Lower leg skin (tissue), 4 donors: ENCODE measurements at regions not wholly inside any gene's neighbourhood (a gene's known extent, or its start where the extent isn't known, plus 50 kb on each side); places are given as distances from the start of the nearest gene placed in this dataset.

Experiments
- DNase-seq, 2 donors: peaks; one replicate each; pipeline ENCODE4 v3.0.0-alpha.2; 2019; ENCODE audit warnings: low spot score in 2 of 2
- H3K4me3 ChIP-seq: fragments of 200-600 bp; sonication (generic); 2 replicates; pipeline ENCODE4 v1.5.1; 2017; ENCODE audit warnings: mild to moderate bottlenecking, low read depth; ENCODE audit not compliant: poor library complexity, severe bottlenecking
- CTCF ChIP-seq, 3 donors: fragments of 450-650 bp; IDR thresholded peaks; one replicate each; pipeline ENCODE4 v1.5.1; 2016; ENCODE audit warnings: antibody characterized with exemption in 3 of 3, mild to moderate bottlenecking in 3 of 3, moderate library complexity in 2 of 3
- POLR2A ChIP-seq, 2 donors: fragments of 450-650 bp; IDR thresholded peaks; one replicate each; pipeline ENCODE4 v1.6.1; 2016 to 2017; ENCODE audit warnings: antibody characterized with exemption in 2 of 2, mild to moderate bottlenecking in 1 of 2, moderate library complexity in 1 of 2
- WGBS, 2 donors: methylation state at CpG; one replicate each; pipeline ENCODE4 v1.1.5; 2018; 5-methylcytosine and 5-hydroxymethylcytosine counted together
- intact Hi-C: fragments of 100-400 bp; cut with DNase I; formaldehyde crosslinking; loops from one replicate; pipeline ENCODE4 v1.15.0; 2023; ENCODE audit warnings: low total_unique reads

- TF ChIP-seq CTCF (IDR thresholded peaks at IDR 0.05) (no peak), POLR2A (IDR thresholded peaks at IDR 0.05) (no peak)
- 62 to 66% methylated on average over 13 of the region's 13 CpGs for WGBS, 2 donors
- no peak overlapping the region for H3K4me3 ChIP-seq
- intact Hi-C loops = loop anchor here (5.0 to 10.0 kb wide), 2 partner anchors 208 to 360 kb away; no protein-coding TSS in a partner anchor
- DNase-seq = peak in 1 of 2 donors; percentile 86
These were observed 191.3 kb downstream of the RGS3 start for GRCh38 chr9:113654605-113655428.

GRCh38 chr9:113656771-113657670 lies 193.5 kb downstream of the RGS3 start:
- TF ChIP-seq CTCF (IDR thresholded peaks at IDR 0.05) = no peak
- TF ChIP-seq POLR2A (IDR thresholded peaks at IDR 0.05) = no peak
- intact Hi-C loops = loop anchor here (2.0 to 10.0 kb wide), 3 partner anchors 64 to 362 kb away; no protein-coding TSS in a partner anchor
- WGBS, 2 donors = 64 to 67% methylated on average over 20 to 21 of the region's 21 CpGs
- peak in 1 of 2 donors; percentile 80 for DNase-seq
- no peak overlapping the region for H3K4me3 ChIP-seq

GRCh38 chr9:113657765-113658544 lies 194.4 kb downstream of the RGS3 start:
- H3K4me3 ChIP-seq = no peak overlapping the region
- WGBS, 2 donors = 31% methylated on average over 14 of the region's 14 CpGs
- DNase-seq = peak; percentile 80 to 96
- no peak for TF ChIP-seq POLR2A (IDR thresholded peaks at IDR 0.05)
- peak in 1 of 3 donors; percentile 80 for TF ChIP-seq CTCF (IDR thresholded peaks at IDR 0.05)
- intact Hi-C loops = loop anchor here (2.0 to 10.0 kb wide), 3 partner anchors 65 to 363 kb away; no protein-coding TSS in a partner anchor

GRCh38 chr9:113658545-113658895 lies 195.0 kb downstream of the RGS3 start:
- TF ChIP-seq POLR2A (IDR thresholded peaks at IDR 0.05) (no peak), CTCF (IDR thresholded peaks at IDR 0.05) (no peak)
- peak in 1 of 2 donors; percentile 83 for DNase-seq
- intact Hi-C loops = loop anchor here (5.0 to 10.0 kb wide), 2 partner anchors 211 to 364 kb away; no protein-coding TSS in a partner anchor
- 56 to 69% methylated on average over 3 of the region's 3 CpGs for WGBS, 2 donors
- H3K4me3 ChIP-seq = no peak overlapping the region

- 73 to 81% methylated on average over 3 of the region's 3 CpGs for WGBS, 2 donors
- intact Hi-C loops = loop anchor here (5.0 to 10.0 kb wide), 2 partner anchors 212 to 364 kb away; no protein-coding TSS in a partner anchor
- peak in 1 of 2 donors; percentile 29 for DNase-seq
- TF ChIP-seq POLR2A (IDR thresholded peaks at IDR 0.05) = no peak
- no peak for TF ChIP-seq CTCF (IDR thresholded peaks at IDR 0.05)
- no peak overlapping the region for H3K4me3 ChIP-seq
These were observed 195.5 kb downstream of the RGS3 start for GRCh38 chr9:113659039-113659438.
